Cardiac muscle cell (in vitro differentiated cells and primary cell): ENCODE measurements at regions not wholly inside any gene's neighbourhood (a gene's known extent, or its start where the extent isn't known, plus 50 kb on each side); places are given as distances from the start of the nearest gene placed in this dataset.

ENCODE experiments used
- DNase-seq, 2 donors: peaks; one replicate each; pipeline versions ENCODE4 v3.0.0 to v3.0.0-alpha.2; 2010 to 2017; ENCODE audit warnings: low read depth in 1 of 2, low spot score in 1 of 2
- H3K27ac ChIP-seq: fragments of 200-600 bp; sonication (generic); 2 replicates; pipeline ENCODE4 v1.5.1; 2016
- H3K27me3 ChIP-seq: fragments of 200-600 bp; sonication (generic); 2 replicates; pipeline ENCODE4 v1.6.0; 2016; ENCODE audit warnings: control low read depth
- H3K36me3 ChIP-seq: fragments of 200-600 bp; sonication (generic); 2 replicates; pipeline ENCODE4 v1.5.1; 2016; ENCODE audit warnings: control low read depth
- H3K4me1 ChIP-seq: fragments of 200-600 bp; sonication (generic); 2 replicates; pipeline ENCODE4 v1.8.1; 2017; ENCODE audit warnings: low read depth, mild to moderate bottlenecking, mixed run types
- H3K4me3 ChIP-seq: fragments of 200-600 bp; sonication (generic); 2 replicates; pipeline ENCODE4 v1.5.1; 2016; ENCODE audit warnings: mild to moderate bottlenecking
- H3K9me3 ChIP-seq: fragments of 200-600 bp; sonication (generic); 2 replicates; pipeline ENCODE4 v1.5.1; 2017; ENCODE audit warnings: low read depth, mild to moderate bottlenecking, control low read depth
- TF ChIP-seq, protein P1 (sequence below): IDR thresholded peaks from 2 replicates; pipeline ENCODE4 v1.5.1; 2012; ENCODE audit warnings: low read depth, mild to moderate bottlenecking, low read length

GRCh38 chr4:180926277-180926676 lies 1316.9 kb upstream of the TENM3 start:
- no peak overlapping the region for H3K27ac ChIP-seq
- no peak overlapping the region for H3K4me3 ChIP-seq
- no peak for DNase-seq
- H3K27me3 ChIP-seq, result no peaks in the 10 kb centered on the region
- TF ChIP-seq, protein P1, sequence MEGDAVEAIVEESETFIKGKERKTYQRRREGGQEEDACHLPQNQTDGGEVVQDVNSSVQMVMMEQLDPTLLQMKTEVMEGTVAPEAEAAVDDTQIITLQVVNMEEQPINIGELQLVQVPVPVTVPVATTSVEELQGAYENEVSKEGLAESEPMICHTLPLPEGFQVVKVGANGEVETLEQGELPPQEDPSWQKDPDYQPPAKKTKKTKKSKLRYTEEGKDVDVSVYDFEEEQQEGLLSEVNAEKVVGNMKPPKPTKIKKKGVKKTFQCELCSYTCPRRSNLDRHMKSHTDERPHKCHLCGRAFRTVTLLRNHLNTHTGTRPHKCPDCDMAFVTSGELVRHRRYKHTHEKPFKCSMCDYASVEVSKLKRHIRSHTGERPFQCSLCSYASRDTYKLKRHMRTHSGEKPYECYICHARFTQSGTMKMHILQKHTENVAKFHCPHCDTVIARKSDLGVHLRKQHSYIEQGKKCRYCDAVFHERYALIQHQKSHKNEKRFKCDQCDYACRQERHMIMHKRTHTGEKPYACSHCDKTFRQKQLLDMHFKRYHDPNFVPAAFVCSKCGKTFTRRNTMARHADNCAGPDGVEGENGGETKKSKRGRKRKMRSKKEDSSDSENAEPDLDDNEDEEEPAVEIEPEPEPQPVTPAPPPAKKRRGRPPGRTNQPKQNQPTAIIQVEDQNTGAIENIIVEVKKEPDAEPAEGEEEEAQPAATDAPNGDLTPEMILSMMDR, result no peak
- H3K9me3 ChIP-seq, result no peaks in the 10 kb centered on the region
- no peaks in the 10 kb centered on the region for H3K4me1 ChIP-seq
- no peaks in the 10 kb centered on the region for H3K36me3 ChIP-seq

GRCh38 chr4:180932370-180933001 lies 1310.7 kb upstream of the TENM3 start:
- H3K9me3 ChIP-seq, result no peaks in the 10 kb centered on the region
- no peak overlapping the region for H3K27ac ChIP-seq
- TF ChIP-seq, protein P1, result no peak
- H3K4me3 ChIP-seq, result no peak overlapping the region
- no peak for DNase-seq
- H3K27me3 ChIP-seq, result no peaks in the 10 kb centered on the region
- H3K4me1 ChIP-seq, result no peaks in the 10 kb centered on the region
- H3K36me3 ChIP-seq, result no peaks in the 10 kb centered on the region

- Histone ChIP-seq H3K4me1 (no peaks in the 10 kb centered on the region), H3K27ac (no peak overlapping the region), H3K27me3 (no peaks in the 10 kb centered on the region), H3K4me3 (no peak overlapping the region), H3K36me3 (no peaks in the 10 kb centered on the region), H3K9me3 (no peaks in the 10 kb centered on the region)
- DNase-seq, result no peak
- TF ChIP-seq, protein P1, result no peak
These were observed 1306.1 kb upstream of the TENM3 start for GRCh38 chr4:180937083-180937482.

- no peak for DNase-seq
- no peaks in the 10 kb centered on the region for H3K27me3 ChIP-seq
- no peak overlapping the region for H3K27ac ChIP-seq
- no peaks in the 10 kb centered on the region for H3K4me1 ChIP-seq
- no peaks in the 10 kb centered on the region for H3K36me3 ChIP-seq
- no peaks in the 10 kb centered on the region for H3K9me3 ChIP-seq
- TF ChIP-seq, protein P1, result no peak
- H3K4me3 ChIP-seq, result no peak overlapping the region
These were observed 1302.5 kb upstream of the TENM3 start for GRCh38 chr4:180940680-180941079.

GRCh38 chr4:180942367-180942916 lies 1300.8 kb upstream of the TENM3 start:
- Histone ChIP-seq H3K9me3 (no peaks in the 10 kb centered on the region), H3K4me3 (no peak overlapping the region), H3K27ac (no peak overlapping the region), H3K4me1 (no peaks in the 10 kb centered on the region), H3K27me3 (no peaks in the 10 kb centered on the region), H3K36me3 (no peaks in the 10 kb centered on the region)
- TF ChIP-seq, protein P1, result no peak
- no peak for DNase-seq

DNA sequence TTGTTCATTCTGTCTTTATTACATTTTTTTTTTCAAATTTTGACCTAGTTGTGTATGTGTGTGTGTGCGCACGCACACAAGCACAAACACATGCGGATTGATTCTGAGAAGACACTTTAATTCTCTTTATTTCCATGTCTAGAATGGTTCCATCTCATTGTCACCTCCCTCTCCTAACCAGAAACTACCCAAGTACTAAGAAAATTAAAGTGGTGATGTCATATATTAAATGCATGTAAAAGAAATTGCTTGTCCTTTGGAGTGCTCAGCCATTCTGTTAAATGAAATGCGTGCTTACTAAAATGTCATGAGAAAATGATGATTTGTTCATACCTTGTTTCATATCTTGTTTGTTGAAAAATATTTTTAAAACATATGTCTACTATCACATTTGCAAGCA lies 1297.0 kb upstream of the TENM3 start:
- Histone ChIP-seq H3K4me1 (no peaks in the 10 kb centered on the region), H3K4me3 (no peak overlapping the region), H3K36me3 (no peaks in the 10 kb centered on the region), H3K27ac (no peak overlapping the region), H3K27me3 (no peaks in the 10 kb centered on the region), H3K9me3 (no peaks in the 10 kb centered on the region)
- TF ChIP-seq, protein P1, result no peak
- no peak for DNase-seq
